ENCODE measurements at regions not wholly inside any gene's neighbourhood (a gene's known extent, or its start where the extent isn't known, plus 50 kb on each side); places are given as distances from the start of the nearest gene placed in this dataset.

DNA sequence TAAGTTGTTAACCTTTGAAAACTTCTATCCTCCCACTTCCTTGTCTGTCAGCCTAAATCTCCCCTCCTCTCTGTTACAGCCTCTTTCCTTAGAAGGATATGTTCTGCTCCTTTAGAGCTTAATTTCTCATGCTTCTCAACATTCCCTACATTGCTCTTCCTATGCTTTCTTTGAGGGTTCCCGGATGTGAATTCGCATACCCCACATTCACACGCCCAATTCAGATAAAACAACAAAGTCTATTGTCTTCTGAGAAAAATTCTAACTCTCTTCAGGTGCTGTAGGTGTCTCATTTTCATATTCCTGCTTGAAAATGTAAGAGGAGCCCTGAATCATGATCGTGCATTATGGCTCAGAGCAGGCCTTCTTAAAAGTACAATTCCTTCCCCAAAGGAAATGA is 171.8 kb upstream of the DPH6 start:
- CTCF ChIA-PET = interaction anchor here (0.7 kb wide), 1 partner anchor 34 kb away, joined by 4 read pairs; no protein-coding TSS in a partner anchor
- no peak overlapping the region for H3K27ac ChIP-seq
- TF ChIP-seq, protein P1, sequence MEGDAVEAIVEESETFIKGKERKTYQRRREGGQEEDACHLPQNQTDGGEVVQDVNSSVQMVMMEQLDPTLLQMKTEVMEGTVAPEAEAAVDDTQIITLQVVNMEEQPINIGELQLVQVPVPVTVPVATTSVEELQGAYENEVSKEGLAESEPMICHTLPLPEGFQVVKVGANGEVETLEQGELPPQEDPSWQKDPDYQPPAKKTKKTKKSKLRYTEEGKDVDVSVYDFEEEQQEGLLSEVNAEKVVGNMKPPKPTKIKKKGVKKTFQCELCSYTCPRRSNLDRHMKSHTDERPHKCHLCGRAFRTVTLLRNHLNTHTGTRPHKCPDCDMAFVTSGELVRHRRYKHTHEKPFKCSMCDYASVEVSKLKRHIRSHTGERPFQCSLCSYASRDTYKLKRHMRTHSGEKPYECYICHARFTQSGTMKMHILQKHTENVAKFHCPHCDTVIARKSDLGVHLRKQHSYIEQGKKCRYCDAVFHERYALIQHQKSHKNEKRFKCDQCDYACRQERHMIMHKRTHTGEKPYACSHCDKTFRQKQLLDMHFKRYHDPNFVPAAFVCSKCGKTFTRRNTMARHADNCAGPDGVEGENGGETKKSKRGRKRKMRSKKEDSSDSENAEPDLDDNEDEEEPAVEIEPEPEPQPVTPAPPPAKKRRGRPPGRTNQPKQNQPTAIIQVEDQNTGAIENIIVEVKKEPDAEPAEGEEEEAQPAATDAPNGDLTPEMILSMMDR (conservative IDR thresholded peaks at IDR 0.05; ENCODE audit: low read depth) = no peak
- POLR2A ChIA-PET (ENCODE audit: low non-redundant PET) = interaction anchor here (0.6 kb wide), 1 partner anchor 641 kb away, joined by 7 read pairs; no protein-coding TSS in a partner anchor
- no peak for DNase-seq (ENCODE audit: low spot score)

DNA sequence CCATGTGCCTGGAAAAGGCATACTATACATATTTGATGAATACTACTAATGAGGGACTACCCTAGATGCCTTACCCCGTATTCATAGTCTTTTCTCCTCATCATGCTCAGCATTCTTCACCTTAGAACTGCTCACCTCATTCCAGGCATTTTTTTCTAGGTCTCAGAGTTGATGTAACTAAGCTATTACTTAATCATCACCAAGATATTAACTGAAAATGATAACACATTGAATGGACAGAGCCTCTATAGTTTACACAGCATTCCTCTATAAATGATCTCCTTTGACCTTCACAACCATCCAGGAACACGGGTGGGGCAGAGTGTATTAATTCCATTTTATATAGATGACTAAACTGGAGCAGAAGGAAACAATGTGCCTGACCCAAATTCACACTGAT is 174.1 kb upstream of the DPH6 start:
- TF ChIP-seq, protein P1 (conservative IDR thresholded peaks at IDR 0.05; ENCODE audit: low read depth) = no peak
- ChIA-PET POLR2A (ENCODE audit: low non-redundant PET) (no interaction called here), CTCF (interaction anchor here (0.6 to 0.7 kb wide), 2 partner anchors 126 to 642 kb away, joined by 3 read pairs; no protein-coding TSS in a partner anchor)
- no peak overlapping the region for H3K27ac ChIP-seq
- no peak for DNase-seq (ENCODE audit: low spot score)

DNA sequence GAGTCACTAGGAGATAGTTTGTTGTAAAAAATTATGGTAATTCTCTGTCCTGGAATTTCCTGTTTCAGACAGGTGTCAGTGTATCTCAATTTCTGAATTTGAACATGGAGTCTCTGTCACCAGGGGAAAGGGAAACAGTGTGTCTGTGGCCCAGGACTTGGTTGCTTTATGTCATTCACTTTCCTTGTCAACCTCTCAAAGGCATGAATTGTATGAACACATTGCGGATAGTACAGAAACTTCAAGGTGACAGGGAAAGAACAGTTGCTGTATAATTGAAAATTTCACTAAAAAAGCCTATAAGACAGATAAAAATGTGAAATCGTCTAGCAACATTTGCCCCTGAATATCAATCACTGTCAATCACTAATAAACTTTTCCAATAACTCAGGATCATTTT is 175.0 kb upstream of the DPH6 start:
- DNase-seq (ENCODE audit: low spot score) = no peak
- H3K27ac ChIP-seq = no peak overlapping the region
- ChIA-PET CTCF (interaction anchor here (0.6 kb wide), 1 partner anchor 31 kb away, joined by 3 read pairs; no protein-coding TSS in a partner anchor), POLR2A (ENCODE audit: low non-redundant PET) (no interaction called here)
- TF ChIP-seq, protein P1 (conservative IDR thresholded peaks at IDR 0.05; ENCODE audit: low read depth) = no peak

DNA sequence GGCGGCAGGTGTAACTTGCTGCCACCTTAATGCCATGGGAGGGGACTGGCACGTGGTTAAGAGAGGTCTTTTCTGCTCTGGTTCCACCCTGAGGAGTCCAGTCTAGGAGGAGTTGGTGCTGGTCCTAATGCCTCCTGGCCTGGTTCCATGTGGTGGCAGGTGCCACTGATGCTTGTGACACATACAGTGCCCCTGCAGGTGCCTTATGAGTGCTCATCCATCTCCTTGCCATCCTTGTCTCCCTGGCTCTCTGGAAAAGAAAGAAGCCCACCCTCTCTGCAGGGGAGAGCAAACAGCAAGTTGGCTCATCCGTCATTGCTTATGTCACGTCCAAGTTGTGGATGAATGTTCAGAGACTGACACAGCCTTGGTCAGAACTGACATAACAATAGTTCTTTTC is 175.8 kb upstream of the DPH6 start:
- ChIA-PET POLR2A (ENCODE audit: low non-redundant PET) (no interaction called here), CTCF (no interaction called here)
- no peak overlapping the region for H3K27ac ChIP-seq
- no peak for DNase-seq (ENCODE audit: low spot score)
- TF ChIP-seq, protein P1 (conservative IDR thresholded peaks at IDR 0.05; ENCODE audit: low read depth) = no peak

DNA sequence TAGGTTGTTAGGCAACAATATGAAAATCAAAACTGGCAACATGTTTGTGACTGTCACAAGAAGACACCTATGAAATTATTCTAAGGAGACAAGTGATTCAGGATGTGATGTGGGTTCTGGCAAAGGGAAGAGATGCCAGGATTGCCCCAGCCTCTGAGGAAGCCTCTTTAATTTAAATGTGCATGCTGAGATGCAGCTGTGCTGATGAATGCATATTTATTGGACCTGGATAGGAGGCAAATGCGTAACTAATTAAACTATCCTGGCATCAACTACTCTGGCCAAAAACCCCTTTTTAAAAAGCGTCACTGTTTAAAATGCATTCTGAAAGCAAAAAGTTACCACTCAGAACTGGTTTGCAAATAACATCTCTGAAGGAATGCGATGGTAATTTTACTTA is 176.5 kb upstream of the DPH6 start:
- ChIA-PET POLR2A (ENCODE audit: low non-redundant PET) (no interaction called here), CTCF (no interaction called here)
- no peak for DNase-seq (ENCODE audit: low spot score)
- TF ChIP-seq, protein P1 (conservative IDR thresholded peaks at IDR 0.05; ENCODE audit: low read depth) = no peak
- no peak overlapping the region for H3K27ac ChIP-seq

DNA sequence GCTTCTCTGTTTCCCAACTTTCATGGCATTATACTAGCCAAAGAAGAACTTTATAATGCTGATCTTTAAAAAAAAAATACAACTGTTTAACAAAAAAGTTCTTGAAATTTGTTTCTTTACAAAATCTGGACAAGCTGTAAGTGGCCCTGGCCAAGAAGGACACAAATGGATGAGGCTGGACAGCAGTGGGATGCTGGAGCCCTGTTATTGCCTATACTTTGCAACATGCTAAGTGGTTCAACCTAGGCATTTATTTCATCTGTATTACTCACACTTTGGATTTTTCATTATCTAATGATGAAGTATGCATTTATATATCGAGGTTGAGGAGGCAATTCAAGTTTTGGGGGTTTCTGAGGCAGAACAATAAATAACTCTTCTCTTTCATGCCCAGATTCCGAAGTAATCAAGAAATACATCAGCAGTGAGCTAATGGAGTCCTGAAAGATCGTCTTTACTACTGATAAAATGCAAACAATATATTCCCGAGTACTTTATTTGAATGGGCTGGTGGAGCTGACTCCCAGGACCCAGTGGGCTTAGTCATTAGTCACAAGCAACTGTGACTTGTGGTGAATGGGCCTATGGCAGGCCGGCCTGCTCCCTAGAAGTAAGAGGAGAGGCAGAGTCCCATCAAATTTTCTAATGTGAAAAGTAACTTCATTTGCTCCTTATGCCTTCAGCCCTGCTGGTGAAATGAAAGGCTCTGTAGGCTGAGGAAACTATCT is 177.3 kb upstream of the DPH6 start:
- no peak overlapping the region for H3K27ac ChIP-seq
- TF ChIP-seq, protein P1 (conservative IDR thresholded peaks at IDR 0.05; ENCODE audit: low read depth) = no peak
- ChIA-PET POLR2A (ENCODE audit: low non-redundant PET) (no interaction called here), CTCF (interaction anchor here (0.7 kb wide), 1 partner anchor 1122 kb away, joined by 3 read pairs; no protein-coding TSS in a partner anchor)
- DNase-seq (ENCODE audit: low spot score) = no peak
